Adrenal gland (tissue), 5 donors: ENCODE measurements at regions not wholly inside any gene's neighbourhood (a gene's known extent, or its start where the extent isn't known, plus 50 kb on each side); places are given as distances from the start of the nearest gene placed in this dataset.

Source experiments
- CTCF ChIP-seq, 6 experiments: fragments of 450-650 bp in 4 of 6; fragments of 200-600 bp in 2 of 6; sonication (generic) in 1 of 6; IDR thresholded peaks; 1 replicate in 5 of 6; 2 replicates in 1 of 6; pipeline versions ENCODE4 v1.5.1 to v1.8.0; 2016 to 2021; ENCODE audit warnings: antibody characterized with exemption in 6 of 6, mild to moderate bottlenecking in 2 of 6, moderate library complexity in 1 of 6
- POLR2A ChIP-seq, 2 donors: fragments of 450-650 bp; IDR thresholded peaks; one replicate each; pipeline ENCODE4 v1.6.1; 2017; ENCODE audit warnings: antibody characterized with exemption in 2 of 2, mild to moderate bottlenecking in 2 of 2, moderate library complexity in 1 of 2
- donor health status: DM: no; HTN: no; CAD: no.

- TF ChIP-seq POLR2A (IDR thresholded peaks at IDR 0.05) (no peak), CTCF (IDR thresholded peaks at IDR 0.05) (no peak)
These were observed 50.1 kb upstream of the PSME4 start for GRCh38 chr2:54020793-54021414.
